ENCODE measurements at regions not wholly inside any gene's neighbourhood (a gene's known extent, or its start where the extent isn't known, plus 50 kb on each side); places are given as distances from the start of the nearest gene placed in this dataset.

- Histone ChIP-seq H3K9me3 (ENCODE audit: severe bottlenecking) (no peaks in the 10 kb centered on the region), H3K27ac (no peak overlapping the region), H3K36me3 (no peaks in the 10 kb centered on the region), H3K27me3 (ENCODE audit: insufficient read depth, low read depth, severe bottlenecking) (no peaks in the 10 kb centered on the region), H3K4me3 (ENCODE audit: low read depth, low read length) (no peak overlapping the region)
- no peak for TF ChIP-seq CTCF (IDR thresholded peaks at IDR 0.05; ENCODE audit: low read depth, low read length)
- DNase-seq, result no peak
These were observed 264.7 kb upstream of the NFE2L3 start for GRCh38 chr7:25887266-25887665.

GRCh38 chr7:25887795-25888559, 264.0 kb upstream of the NFE2L3 start:
- TF ChIP-seq CTCF (IDR thresholded peaks at IDR 0.05; ENCODE audit: low read depth, low read length), result no peak
- H3K27ac ChIP-seq, result no peak overlapping the region
- no peaks in the 10 kb centered on the region for H3K27me3 ChIP-seq (ENCODE audit: insufficient read depth, low read depth, severe bottlenecking)
- no peaks in the 10 kb centered on the region for H3K36me3 ChIP-seq
- no peak overlapping the region for H3K4me3 ChIP-seq (ENCODE audit: low read depth, low read length)
- H3K9me3 ChIP-seq (ENCODE audit: severe bottlenecking), result no peaks in the 10 kb centered on the region
- no peak for DNase-seq

GRCh38 chr7:25889765-25890164, 262.2 kb upstream of the NFE2L3 start:
- no peak for DNase-seq
- Histone ChIP-seq H3K36me3 (no peaks in the 10 kb centered on the region), H3K9me3 (ENCODE audit: severe bottlenecking) (no peaks in the 10 kb centered on the region), H3K27ac (no peak overlapping the region), H3K27me3 (ENCODE audit: insufficient read depth, low read depth, severe bottlenecking) (no peaks in the 10 kb centered on the region), H3K4me3 (ENCODE audit: low read depth, low read length) (no peak overlapping the region)
- TF ChIP-seq CTCF (IDR thresholded peaks at IDR 0.05; ENCODE audit: low read depth, low read length), result no peak

- no peak for TF ChIP-seq CTCF (IDR thresholded peaks at IDR 0.05; ENCODE audit: low read depth, low read length)
- Histone ChIP-seq H3K4me3 (ENCODE audit: low read depth, low read length) (no peak overlapping the region), H3K36me3 (no peaks in the 10 kb centered on the region), H3K27me3 (ENCODE audit: insufficient read depth, low read depth, severe bottlenecking) (no peaks in the 10 kb centered on the region), H3K9me3 (ENCODE audit: severe bottlenecking) (no peaks in the 10 kb centered on the region), H3K27ac (no peak overlapping the region)
- no peak for DNase-seq
These were observed 260.4 kb upstream of the NFE2L3 start for GRCh38 chr7:25891591-25891990.

- DNase-seq, result no peak
These were observed 258.6 kb upstream of the NFE2L3 start for GRCh38 chr7:25893436-25893835.

More at GRCh38 chr7:25893436-25893835, 258.6 kb upstream of the NFE2L3 start:
- Histone ChIP-seq H3K36me3 (no peaks in the 10 kb centered on the region), H3K27ac (no peak overlapping the region), H3K27me3 (ENCODE audit: insufficient read depth, low read depth, severe bottlenecking) (no peaks in the 10 kb centered on the region), H3K9me3 (ENCODE audit: severe bottlenecking) (no peaks in the 10 kb centered on the region), H3K4me3 (ENCODE audit: low read depth, low read length) (no peak overlapping the region)
- no peak for TF ChIP-seq CTCF (IDR thresholded peaks at IDR 0.05; ENCODE audit: low read depth, low read length)

Measured in WERI-Rb-1 (cell line).